Sigmoid colon (tissue), 4 donors: ENCODE measurements at regions not wholly inside any gene's neighbourhood (a gene's known extent, or its start where the extent isn't known, plus 50 kb on each side); places are given as distances from the start of the nearest gene placed in this dataset.

Experiments used
- EP300 ChIP-seq, 4 donors: sonication (generic); formaldehyde crosslinking; IDR thresholded peaks; one replicate each; pipeline ENCODE4 v1.6.1; 2017; ENCODE audit warnings: antibody characterized with exemption in 4 of 4
- TF ChIP-seq, protein P1 (sequence below), 4 experiments: fragments of 450-650 bp in 3 of 4; fragments of 200-600 bp in 1 of 4; IDR thresholded peaks; one replicate each; pipeline ENCODE4 v1.5.1; 2016 to 2019; ENCODE audit warnings: antibody characterized with exemption in 4 of 4, mild to moderate bottlenecking in 3 of 4, moderate library complexity in 2 of 4

DNA sequence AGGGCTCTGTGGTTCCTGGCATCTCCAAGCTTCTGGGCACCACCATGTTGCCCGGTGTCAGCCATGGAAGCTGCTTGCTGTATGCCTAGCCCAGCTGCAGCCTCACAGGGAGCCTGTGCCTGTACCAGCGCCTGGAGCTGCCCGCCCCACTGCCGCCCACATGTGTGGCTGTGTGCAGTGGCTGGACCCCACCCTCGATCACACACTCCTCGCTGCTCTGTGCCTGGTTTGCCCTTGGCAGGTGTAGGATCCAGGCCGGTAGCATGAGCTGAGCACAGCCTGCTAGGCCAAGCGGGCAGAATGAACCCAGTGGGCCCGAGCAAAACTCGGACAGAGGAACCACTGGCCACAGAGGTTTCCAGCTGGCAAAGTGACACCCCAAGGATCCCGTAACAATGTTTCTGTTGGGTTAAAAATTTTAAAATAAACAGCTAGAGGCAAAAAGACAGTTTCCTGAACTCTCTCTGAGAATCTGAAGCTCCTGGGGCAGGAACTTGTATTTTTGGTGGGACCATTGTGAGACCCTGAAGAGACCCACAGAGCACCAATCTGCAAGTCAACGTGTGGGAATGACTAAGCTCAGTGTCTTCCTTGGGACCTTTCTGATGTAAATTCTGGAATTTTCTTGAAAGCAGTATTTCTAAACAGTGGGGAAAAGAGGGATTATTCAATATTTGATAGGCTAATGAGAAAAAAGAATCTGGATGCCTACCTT lies 73.1 kb upstream of the CCDC112 start:
- no peak for TF ChIP-seq EP300 (IDR thresholded peaks at IDR 0.05)
- TF ChIP-seq, protein P1, sequence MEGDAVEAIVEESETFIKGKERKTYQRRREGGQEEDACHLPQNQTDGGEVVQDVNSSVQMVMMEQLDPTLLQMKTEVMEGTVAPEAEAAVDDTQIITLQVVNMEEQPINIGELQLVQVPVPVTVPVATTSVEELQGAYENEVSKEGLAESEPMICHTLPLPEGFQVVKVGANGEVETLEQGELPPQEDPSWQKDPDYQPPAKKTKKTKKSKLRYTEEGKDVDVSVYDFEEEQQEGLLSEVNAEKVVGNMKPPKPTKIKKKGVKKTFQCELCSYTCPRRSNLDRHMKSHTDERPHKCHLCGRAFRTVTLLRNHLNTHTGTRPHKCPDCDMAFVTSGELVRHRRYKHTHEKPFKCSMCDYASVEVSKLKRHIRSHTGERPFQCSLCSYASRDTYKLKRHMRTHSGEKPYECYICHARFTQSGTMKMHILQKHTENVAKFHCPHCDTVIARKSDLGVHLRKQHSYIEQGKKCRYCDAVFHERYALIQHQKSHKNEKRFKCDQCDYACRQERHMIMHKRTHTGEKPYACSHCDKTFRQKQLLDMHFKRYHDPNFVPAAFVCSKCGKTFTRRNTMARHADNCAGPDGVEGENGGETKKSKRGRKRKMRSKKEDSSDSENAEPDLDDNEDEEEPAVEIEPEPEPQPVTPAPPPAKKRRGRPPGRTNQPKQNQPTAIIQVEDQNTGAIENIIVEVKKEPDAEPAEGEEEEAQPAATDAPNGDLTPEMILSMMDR (IDR thresholded peaks at IDR 0.05): no peak
